IPS-18c (cell line): ENCODE measurements at regions not wholly inside any gene's neighbourhood (a gene's known extent, or its start where the extent isn't known, plus 50 kb on each side); places are given as distances from the start of the nearest gene placed in this dataset.
"Not testable (repeated sequence)": the region's sequence is repeated elsewhere in the genome, so short reads cannot be mapped to it uniquely, and the experiment has no call there.

Experiments
- H3K4me3 ChIP-seq: 2 replicates; pipeline ENCODE4 v1.7.0; 2013; ENCODE audit warnings: low read depth, mild to moderate bottlenecking, low read length, moderate library complexity; ENCODE audit not compliant: insufficient read depth
- H3K9me3 ChIP-seq: one replicate; pipeline ENCODE4 v1.6.1; 2013; ENCODE audit warnings: mild to moderate bottlenecking, low read length, moderate library complexity; ENCODE audit not compliant: control insufficient read depth, insufficient read depth

GRCh38 chr15:62218841-62219240 lies 53.8 kb upstream of the C2CD4B start:
- Histone ChIP-seq H3K9me3 (peaks cover 10% of the 10 kb centered on the region), H3K4me3 (no peak overlapping the region)

GRCh38 chr15:62219799-62220198 lies 54.7 kb upstream of the C2CD4B start:
- H3K9me3 ChIP-seq, result peaks cover 10% of the 10 kb centered on the region
- H3K4me3 ChIP-seq, result no peak overlapping the region

- Histone ChIP-seq H3K4me3 (no peak overlapping the region), H3K9me3 (peaks cover 6% of the 10 kb centered on the region)
These were observed 57.9 kb upstream of the C2CD4B start for GRCh38 chr15:62223020-62223419.

- H3K4me3 ChIP-seq, result no peak overlapping the region
- H3K9me3 ChIP-seq, result peaks cover 3% of the 10 kb centered on the region
These were observed 63.5 kb upstream of the C2CD4B start for GRCh38 chr15:62228604-62229003.

GRCh38 chr15:62231856-62232255 lies 66.8 kb upstream of the C2CD4B start:
- Histone ChIP-seq H3K9me3 (peaks cover under 1% of the 10 kb centered on the region), H3K4me3 (no peak overlapping the region)

- H3K4me3 ChIP-seq, result no peak overlapping the region
- H3K9me3 ChIP-seq, result no peaks in the 10 kb centered on the region
These were observed 75.3 kb upstream of the C2CD4B start for GRCh38 chr15:62240121-62241096.

GRCh38 chr15:62241135-62241770 lies 76.2 kb upstream of the C2CD4B start:
- H3K4me3 ChIP-seq, result no peak overlapping the region
- H3K9me3 ChIP-seq, result no peaks in the 10 kb centered on the region

GRCh38 chr15:62242999-62243398 lies 77.9 kb upstream of the C2CD4B start:
- Histone ChIP-seq H3K4me3 (no peak overlapping the region), H3K9me3 (no peaks in the 10 kb centered on the region)

GRCh38 chr15:62244762-62245161 lies 79.7 kb upstream of the C2CD4B start:
- no peaks in the 10 kb centered on the region for H3K9me3 ChIP-seq
- H3K4me3 ChIP-seq, result no peak overlapping the region

GRCh38 chr15:62248277-62248984 lies 83.3 kb upstream of the C2CD4B start:
- Histone ChIP-seq H3K4me3 (no peak overlapping the region), H3K9me3 (no peaks in the 10 kb centered on the region)

- Histone ChIP-seq H3K4me3 (no peak overlapping the region), H3K9me3 (no peaks in the 10 kb centered on the region)
These were observed 84.4 kb upstream of the C2CD4B start for GRCh38 chr15:62249501-62249900.

- Histone ChIP-seq H3K4me3 (no peak overlapping the region), H3K9me3 (no peaks in the 10 kb centered on the region)
These were observed 85.1 kb upstream of the C2CD4B start for GRCh38 chr15:62250186-62250585.

GRCh38 chr15:62250978-62251377 lies 85.9 kb upstream of the C2CD4B start:
- H3K4me3 ChIP-seq, result no peak overlapping the region
- H3K9me3 ChIP-seq, result no peaks in the 10 kb centered on the region

- Histone ChIP-seq H3K4me3 (no peak overlapping the region), H3K9me3 (no peaks in the 10 kb centered on the region)
These were observed 88.2 kb upstream of the C2CD4B start for GRCh38 chr15:62253294-62253693.

- Histone ChIP-seq H3K9me3 (no peaks in the 10 kb centered on the region), H3K4me3 (no peak overlapping the region)
These were observed 89.3 kb upstream of the C2CD4B start for GRCh38 chr15:62254137-62254934.

- H3K4me3 ChIP-seq, H3K9me3 ChIP-seq: not testable (repeated sequence)
These were observed 91.3 kb upstream of the C2CD4B start for GRCh38 chr15:62256430-62256829.

- Histone ChIP-seq H3K4me3 (no peak overlapping the region), H3K9me3 (peaks cover 2% of the 10 kb centered on the region)
These were observed 93.0 kb upstream of the C2CD4B start for GRCh38 chr15:62257996-62258521.
